Naive thymus-derived CD8-positive, alpha-beta T cell (primary cell): ENCODE measurements at regions not wholly inside any gene's neighbourhood (a gene's known extent, or its start where the extent isn't known, plus 50 kb on each side); places are given as distances from the start of the nearest gene placed in this dataset.

Experiments used
- ATAC-seq, 2 donors: fragments of 150-1000 bp; cut with Tn5 transposase in 1 of 2; sonication (Bioruptor Pico), chemical (Tn5 transposase) in 1 of 2; 1 replicate in 1 of 2; 2 replicates in 1 of 2; pipeline ENCODE4 v1.10.0; 2021; ENCODE audit warnings: mild to moderate bottlenecking in 2 of 2, moderate library complexity in 2 of 2
- POLR2A ChIA-PET: fragments of 350-600 bp; sonication (Branson Sonifier 250); formaldehyde crosslinking; loops from one replicate; lab custom pipeline; 2021; ENCODE audit warnings: antibody characterized with exemption; lab: Charles Lee
- DNase-seq, 10 donors: peaks; one replicate each; pipeline versions ENCODE4 v3.0.0 to v3.0.0-alpha.2; 2020 to 2022
- H3K27ac Mint-ChIP-seq, 10 donors: one replicate each; pipeline ENCODE4 v1.8.0; 2020 to 2022; ENCODE audit warnings: mild to moderate bottlenecking in 10 of 10, mixed read lengths in 10 of 10, moderate library complexity in 4 of 10, inconsistent platforms in 1 of 10
- H3K27me3 Mint-ChIP-seq, 5 donors: one replicate each; pipeline ENCODE4 v1.8.0; 2021 to 2022; ENCODE audit warnings: mixed read lengths in 5 of 5
- H3K36me3 Mint-ChIP-seq, 3 donors: one replicate each; pipeline ENCODE4 v1.8.0; 2020 to 2022; ENCODE audit warnings: mixed read lengths in 3 of 3, mild to moderate bottlenecking in 2 of 3, inconsistent platforms in 1 of 3
- H3K4me1 Mint-ChIP-seq, 4 donors: one replicate each; pipeline ENCODE4 v1.8.0; 2021 to 2022; ENCODE audit warnings: mixed read lengths in 4 of 4
- H3K4me3 Mint-ChIP-seq, 10 donors: one replicate each; pipeline ENCODE4 v1.8.0; 2020 to 2022; ENCODE audit warnings: mild to moderate bottlenecking in 10 of 10, mixed read lengths in 10 of 10, moderate library complexity in 6 of 10, inconsistent platforms in 1 of 10
- H3K9me3 Mint-ChIP-seq, 9 donors: one replicate each; pipeline ENCODE4 v1.8.0; 2020 to 2022; ENCODE audit warnings: mixed read lengths in 9 of 9, mild to moderate bottlenecking in 3 of 9, inconsistent platforms in 1 of 9, moderate library complexity in 1 of 9

DNA sequence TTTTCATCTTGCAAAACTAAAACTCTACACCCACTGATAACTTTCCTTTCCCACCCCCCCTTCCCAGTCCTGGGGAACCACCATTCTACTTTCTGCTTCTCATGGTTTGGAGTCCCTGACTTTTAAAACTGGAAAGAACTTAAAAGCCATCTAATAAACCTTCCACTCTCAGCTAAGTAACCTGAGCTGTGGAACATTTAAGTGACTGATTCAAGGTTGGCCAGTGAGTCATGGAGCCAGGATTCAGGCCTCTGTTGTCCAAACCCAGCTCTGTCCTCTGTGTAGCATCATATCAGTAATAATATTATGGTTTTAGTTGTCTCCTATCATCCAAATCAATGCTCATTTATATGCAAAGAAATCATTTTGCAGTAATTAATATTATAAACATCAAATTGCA, 176.0 kb upstream of the NT5E start:
- H3K4me3 Mint-ChIP-seq, result no peak overlapping the region
- no peaks in the 10 kb centered on the region for H3K36me3 Mint-ChIP-seq
- H3K27me3 Mint-ChIP-seq, result peaks cover 0 to 12% (median 2%) of the 10 kb centered on the region in 5 donors
- POLR2A ChIA-PET, result no interaction called here
- H3K4me1 Mint-ChIP-seq, result no peaks in the 10 kb centered on the region
- ATAC-seq, result no peak
- DNase-seq, result no peak
- peaks cover 0 to 12% (median 8%) of the 10 kb centered on the region in 9 donors for H3K9me3 Mint-ChIP-seq
- H3K27ac Mint-ChIP-seq, result no peak overlapping the region

DNA sequence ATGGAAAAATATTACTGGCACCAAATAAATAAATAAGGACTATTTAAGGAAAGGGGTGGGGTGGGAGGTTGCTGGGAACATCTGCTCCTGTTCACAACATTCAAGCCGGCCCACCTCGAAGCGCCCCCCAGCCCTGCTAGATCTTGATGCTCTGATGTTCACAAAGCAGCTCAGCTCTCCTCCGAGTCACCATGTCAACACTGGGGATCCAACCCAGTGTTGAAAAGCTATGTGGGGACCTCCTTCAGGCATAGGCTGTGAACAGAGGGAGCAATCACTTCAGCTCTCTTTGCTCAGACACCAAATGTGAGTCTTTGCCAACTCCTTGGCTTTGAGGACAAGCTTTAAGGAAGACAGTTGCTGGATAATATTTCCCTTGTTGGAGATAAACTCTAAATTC, 176.8 kb upstream of the NT5E start:
- peaks cover 0 to 15% (median 8%) of the 10 kb centered on the region in 9 donors for H3K9me3 Mint-ChIP-seq
- no peak overlapping the region for H3K4me3 Mint-ChIP-seq
- H3K27ac Mint-ChIP-seq, result no peak overlapping the region
- no peaks in the 10 kb centered on the region for H3K36me3 Mint-ChIP-seq
- ATAC-seq, result no peak
- POLR2A ChIA-PET, result no interaction called here
- DNase-seq, result no peak
- H3K27me3 Mint-ChIP-seq, result peaks cover 0 to 12% (median 3%) of the 10 kb centered on the region in 5 donors
- H3K4me1 Mint-ChIP-seq, result no peaks in the 10 kb centered on the region

DNA sequence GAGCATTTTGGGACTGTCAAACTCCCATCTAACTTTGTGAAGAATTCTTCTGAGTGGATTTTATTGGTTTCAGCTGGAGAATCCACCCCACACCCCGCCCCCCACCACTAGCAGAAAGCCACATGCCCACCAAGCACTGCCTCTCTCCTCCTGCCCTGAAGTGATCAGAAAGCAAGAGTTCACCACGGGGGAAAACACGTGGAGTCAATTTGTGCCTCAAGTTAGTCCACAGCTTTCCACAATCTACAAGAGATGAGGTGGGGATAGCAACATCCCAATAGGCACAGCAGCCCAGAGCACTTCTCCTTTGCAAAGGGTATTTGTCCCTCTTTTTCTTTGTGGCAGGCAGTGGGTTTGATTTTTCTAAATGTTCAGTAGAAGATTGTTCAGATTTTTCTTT, 177.3 kb upstream of the NT5E start:
- Mint-ChIP-seq H3K27me3 (peaks cover 0 to 14% (median 3%) of the 10 kb centered on the region in 5 donors), H3K27ac (no peak overlapping the region), H3K4me3 (no peak overlapping the region), H3K4me1 (no peaks in the 10 kb centered on the region), H3K36me3 (no peaks in the 10 kb centered on the region), H3K9me3 (peaks cover 0 to 20% (median 8%) of the 10 kb centered on the region in 9 donors)
- ATAC-seq (no peak), DNase-seq (no peak)
- POLR2A ChIA-PET, result no interaction called here

DNA sequence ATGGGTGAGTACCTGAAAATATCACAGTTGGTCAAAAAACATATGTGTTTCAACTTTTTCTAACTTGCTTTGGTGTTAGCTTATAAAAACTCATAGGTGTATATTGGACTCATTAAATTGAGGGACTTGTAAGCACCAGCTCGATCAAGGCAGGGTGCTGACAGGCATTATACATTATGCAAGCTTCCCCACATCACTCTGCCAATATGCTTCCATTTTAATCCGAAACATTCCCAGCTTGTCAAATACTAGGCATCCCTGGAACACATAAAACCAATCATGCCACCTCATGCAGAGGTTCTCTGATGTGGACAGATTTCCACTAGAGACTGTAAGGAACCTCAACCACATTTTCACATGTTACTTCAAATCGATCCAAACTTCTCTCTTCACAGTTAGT, 187.3 kb upstream of the NT5E start:
- ATAC-seq (no peak), DNase-seq (no peak)
- Mint-ChIP-seq H3K27me3 (peaks cover 0 to 16% (median 3%) of the 10 kb centered on the region in 5 donors), H3K4me3 (no peak overlapping the region), H3K4me1 (no peaks in the 10 kb centered on the region), H3K36me3 (peaks cover 0 to 3% (median 0%) of the 10 kb centered on the region in 3 donors), H3K27ac (no peak overlapping the region), H3K9me3 (peaks cover 0 to 24% (median 3%) of the 10 kb centered on the region in 9 donors)
- POLR2A ChIA-PET, result no interaction called here

DNA sequence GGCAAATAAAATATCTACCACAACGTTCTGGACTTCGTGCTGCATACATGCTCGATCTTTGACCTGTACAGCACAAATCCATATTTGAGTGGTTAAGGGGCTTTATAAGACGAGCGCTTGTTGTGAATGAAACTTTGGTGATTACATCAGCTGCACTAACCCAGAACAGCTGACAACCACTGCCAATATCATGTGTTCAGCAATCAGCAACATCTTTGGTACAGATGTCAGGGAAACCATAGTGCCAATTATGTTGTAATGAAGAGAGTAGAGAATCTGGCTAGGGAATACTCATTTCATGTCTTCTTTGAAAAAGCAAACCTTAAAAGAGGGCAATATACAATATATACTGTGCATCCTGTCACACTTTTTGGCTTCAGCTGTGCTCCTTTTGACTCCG, 188.6 kb upstream of the NT5E start:
- Mint-ChIP-seq H3K27ac (no peak overlapping the region), H3K27me3 (peaks cover 0 to 10% (median 6%) of the 10 kb centered on the region in 5 donors), H3K4me1 (no peaks in the 10 kb centered on the region), H3K36me3 (peaks cover 0 to 2% (median 0%) of the 10 kb centered on the region in 3 donors), H3K9me3 (peaks cover 0 to 24% (median 3%) of the 10 kb centered on the region in 9 donors), H3K4me3 (no peak overlapping the region)
- POLR2A ChIA-PET, result no interaction called here
- no peak for DNase-seq
- ATAC-seq, result no peak

DNA sequence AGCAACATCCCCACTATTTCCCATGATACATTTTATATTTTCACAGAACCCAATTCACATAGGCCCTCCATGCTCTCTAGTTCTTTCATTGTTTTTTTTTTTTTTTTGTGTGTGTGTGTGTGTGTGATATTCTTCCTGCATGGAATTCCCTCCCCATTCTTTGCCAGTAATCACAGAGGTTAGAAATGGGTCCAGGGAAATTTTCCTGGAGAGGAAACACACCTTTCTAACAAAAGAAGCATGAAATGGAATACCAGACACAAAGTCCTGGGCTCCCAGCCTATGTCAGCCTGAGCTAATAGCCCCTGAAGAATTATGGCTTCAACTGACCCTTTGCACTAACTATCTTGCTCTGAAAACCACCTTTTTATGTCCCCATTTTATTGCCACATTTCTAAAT, 194.2 kb upstream of the NT5E start:
- Mint-ChIP-seq H3K4me1 (no peaks in the 10 kb centered on the region), H3K27ac (no peak overlapping the region), H3K27me3 (peaks cover 9 to 23% (median 11%) of the 10 kb centered on the region in 5 donors), H3K4me3 (no peak overlapping the region), H3K9me3 (peaks cover 0 to 15% (median 7%) of the 10 kb centered on the region in 9 donors), H3K36me3 (peaks cover 0 to 9% (median 0%) of the 10 kb centered on the region in 3 donors)
- DNase-seq (no peak), ATAC-seq (no peak)
- POLR2A ChIA-PET, result no interaction called here

DNA sequence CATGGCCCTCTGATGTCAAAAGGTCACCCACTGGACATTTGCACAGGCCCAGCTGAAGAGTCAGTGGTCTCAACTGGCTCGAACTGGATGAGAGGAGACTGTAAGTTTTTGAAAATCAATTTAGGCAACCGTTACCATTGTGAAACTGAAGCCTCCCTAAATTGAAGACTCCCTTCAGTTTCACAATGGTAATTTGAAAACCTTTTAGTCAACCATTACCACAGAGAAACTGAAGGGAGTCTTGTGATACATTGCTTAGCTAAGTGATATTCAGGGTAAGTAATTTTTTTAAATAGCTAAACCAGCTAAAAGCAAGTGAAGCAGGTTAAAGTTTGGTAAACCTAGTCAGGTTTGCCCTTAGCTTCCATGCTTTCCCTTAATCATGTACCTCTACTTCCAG, 197.3 kb upstream of the NT5E start:
- no peak overlapping the region for H3K27ac Mint-ChIP-seq
- H3K4me1 Mint-ChIP-seq, result no peaks in the 10 kb centered on the region

DNA sequence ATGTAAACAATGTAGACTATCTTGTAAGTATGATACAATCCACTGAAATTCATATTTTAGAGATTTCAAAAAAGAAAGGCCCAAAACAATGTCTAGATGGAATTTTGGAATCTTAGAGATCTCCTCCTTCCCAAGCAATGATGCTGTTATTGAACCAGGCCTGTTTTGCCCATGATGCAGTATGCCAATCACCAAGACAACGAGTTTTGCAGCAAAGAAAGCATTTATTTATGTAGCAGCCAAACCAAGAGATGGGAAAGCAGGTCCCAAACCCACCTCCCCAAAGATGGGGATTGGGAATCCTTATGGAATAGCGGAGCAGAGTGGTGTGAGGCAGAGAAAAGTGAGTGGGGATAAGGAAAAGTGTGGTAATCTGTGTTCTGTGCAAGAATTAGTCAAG, 197.8 kb upstream of the NT5E start:
- DNase-seq, result no peak
- no peak overlapping the region for H3K4me3 Mint-ChIP-seq
- ATAC-seq, result no peak
- H3K27me3 Mint-ChIP-seq, result peaks cover 7 to 29% (median 11%) of the 10 kb centered on the region in 5 donors
- peaks cover 0 to 25% (median 11%) of the 10 kb centered on the region in 9 donors for H3K9me3 Mint-ChIP-seq
- H3K36me3 Mint-ChIP-seq, result peaks cover 0 to 15% (median 0%) of the 10 kb centered on the region in 3 donors
- POLR2A ChIA-PET, result no interaction called here
- H3K4me1 Mint-ChIP-seq, result no peaks in the 10 kb centered on the region
- no peak overlapping the region for H3K27ac Mint-ChIP-seq

More for the DNA sequence above, 197.3 kb upstream of the NT5E start:
- Mint-ChIP-seq H3K4me3 (no peak overlapping the region), H3K9me3 (peaks cover 0 to 21% (median 9%) of the 10 kb centered on the region in 9 donors), H3K36me3 (peaks cover 0 to 15% (median 0%) of the 10 kb centered on the region in 3 donors), H3K27me3 (peaks cover 9 to 29% (median 11%) of the 10 kb centered on the region in 5 donors)
- DNase-seq (no peak), ATAC-seq (no peak)
- POLR2A ChIA-PET, result no interaction called here

DNA sequence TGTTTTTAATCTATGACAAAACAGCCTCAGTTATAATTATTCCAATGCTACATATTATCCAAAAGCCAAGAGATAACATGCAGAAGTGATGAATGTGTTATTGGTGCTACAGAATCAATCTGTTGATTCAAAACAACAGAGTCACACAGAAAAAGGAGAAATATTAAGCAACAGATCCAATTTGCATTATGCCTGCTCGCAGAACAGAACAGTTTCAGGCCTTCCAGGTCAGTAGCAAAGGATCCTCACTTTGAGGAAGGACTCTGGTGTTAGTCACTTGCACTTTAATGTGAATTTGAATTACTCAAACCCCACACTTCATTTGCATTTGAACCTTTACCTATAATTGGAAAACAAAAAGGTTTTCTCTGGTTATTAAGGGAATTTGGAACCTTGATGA, 198.6 kb upstream of the NT5E start:
- POLR2A ChIA-PET, result no interaction called here
- no peak overlapping the region for H3K27ac Mint-ChIP-seq
- DNase-seq (no peak), ATAC-seq (no peak)
- H3K4me3 Mint-ChIP-seq, result no peak overlapping the region
- no peaks in the 10 kb centered on the region for H3K4me1 Mint-ChIP-seq
- peaks cover 0 to 29% (median 14%) of the 10 kb centered on the region in 9 donors for H3K9me3 Mint-ChIP-seq
- H3K27me3 Mint-ChIP-seq, result peaks cover 7 to 29% (median 9%) of the 10 kb centered on the region in 5 donors
- H3K36me3 Mint-ChIP-seq, result peaks cover 0 to 15% (median 0%) of the 10 kb centered on the region in 3 donors

DNA sequence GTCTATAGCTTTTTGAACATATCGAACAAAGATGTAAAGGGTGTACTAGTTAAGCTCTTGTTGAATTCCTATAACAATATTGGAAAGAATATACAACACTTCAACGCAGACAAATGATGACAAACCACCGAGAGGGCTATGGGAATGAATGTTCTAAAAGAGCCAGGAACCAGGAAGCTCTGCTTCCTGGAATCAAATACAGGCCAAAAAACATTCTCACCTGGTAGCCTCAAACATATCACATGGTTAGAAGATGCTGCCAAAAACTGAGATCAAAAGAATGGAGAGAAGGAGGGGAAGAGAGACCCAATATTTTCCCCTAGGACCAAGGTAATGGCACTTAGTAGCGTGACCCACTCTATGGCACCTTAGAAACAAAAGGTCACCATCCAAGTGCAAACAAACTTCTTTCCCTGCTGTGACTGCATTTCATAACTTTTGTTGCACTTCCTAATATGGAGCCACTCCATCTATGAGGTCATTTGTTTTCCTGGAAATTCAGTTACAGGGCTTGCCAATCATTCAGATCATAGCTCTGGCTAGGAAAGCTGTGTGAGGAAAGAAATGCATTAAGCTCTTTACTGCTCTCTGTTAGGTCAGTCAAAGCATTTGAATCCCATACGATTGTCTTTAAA, 199.2 kb upstream of the NT5E start:
- H3K4me1 Mint-ChIP-seq, result no peaks in the 10 kb centered on the region
- peaks cover 0 to 31% (median 14%) of the 10 kb centered on the region in 9 donors for H3K9me3 Mint-ChIP-seq
- H3K27ac Mint-ChIP-seq, result no peak overlapping the region
- peaks cover 0 to 15% (median 0%) of the 10 kb centered on the region in 3 donors for H3K36me3 Mint-ChIP-seq
- DNase-seq, result no peak
- no peak for ATAC-seq
- POLR2A ChIA-PET, result no interaction called here
- no peak overlapping the region for H3K4me3 Mint-ChIP-seq
- peaks cover 7 to 23% (median 9%) of the 10 kb centered on the region in 5 donors for H3K27me3 Mint-ChIP-seq

DNA sequence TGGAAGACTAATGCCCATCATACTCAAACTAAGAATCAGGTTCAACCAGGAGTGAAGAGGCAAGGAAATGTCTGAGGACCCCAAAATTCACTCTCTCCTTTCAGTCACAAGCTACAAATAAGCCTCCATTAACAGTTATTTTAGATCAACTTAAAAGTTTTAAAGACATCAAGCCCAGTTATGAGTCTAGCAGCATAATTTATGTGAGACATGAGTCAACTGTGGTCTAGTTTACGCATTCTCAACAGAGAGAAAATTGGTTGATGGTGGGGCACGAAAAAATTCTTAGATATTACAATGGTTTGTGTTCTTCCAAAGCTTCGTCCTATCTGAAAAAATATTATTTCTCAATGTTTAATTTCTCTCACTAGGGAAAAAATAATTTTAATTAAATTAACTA, 204.9 kb upstream of the NT5E start:
- ATAC-seq (no peak), DNase-seq (no peak)
- POLR2A ChIA-PET, result no interaction called here
- Mint-ChIP-seq H3K27ac (no peak overlapping the region), H3K27me3 (peaks cover 0 to 7% (median 2%) of the 10 kb centered on the region in 5 donors), H3K36me3 (peaks cover 0 to 6% (median 0%) of the 10 kb centered on the region in 3 donors), H3K4me3 (no peak overlapping the region), H3K9me3 (peaks cover 0 to 17% (median 7%) of the 10 kb centered on the region in 9 donors), H3K4me1 (no peaks in the 10 kb centered on the region)

DNA sequence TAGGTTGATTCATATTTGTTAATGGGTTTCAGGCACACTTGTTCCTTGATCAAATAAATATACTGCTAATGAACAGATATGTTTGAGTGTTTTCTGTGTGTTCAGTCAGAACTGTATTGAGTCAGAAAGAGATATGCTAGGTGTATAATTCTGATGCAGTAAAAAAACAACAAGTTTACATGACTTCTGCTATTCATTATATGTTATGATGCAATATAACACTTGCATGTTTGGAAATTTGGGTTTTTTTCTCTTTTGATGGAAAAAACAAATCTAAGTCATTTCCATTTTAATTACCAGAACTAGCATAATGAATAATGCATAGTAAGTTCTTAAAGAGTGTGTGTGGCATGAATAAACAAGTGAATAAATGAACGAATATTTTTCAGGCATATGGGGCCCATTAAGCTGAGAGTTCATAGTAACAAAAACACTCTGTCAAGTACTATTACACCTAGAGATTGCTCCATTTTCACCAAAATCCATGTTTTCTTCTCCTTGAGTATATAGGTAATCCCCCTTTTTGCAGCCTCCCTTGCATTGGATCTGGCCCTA, 208.3 kb upstream of the NT5E start:
- Mint-ChIP-seq H3K4me3 (no peak overlapping the region), H3K36me3 (no peaks in the 10 kb centered on the region), H3K4me1 (no peaks in the 10 kb centered on the region), H3K9me3 (peaks cover 0 to 3% (median 0%) of the 10 kb centered on the region in 9 donors), H3K27ac (no peak overlapping the region), H3K27me3 (peaks cover 0 to 5% (median 0%) of the 10 kb centered on the region in 5 donors)
- no peak for ATAC-seq
- POLR2A ChIA-PET, result no interaction called here
- no peak for DNase-seq

DNA sequence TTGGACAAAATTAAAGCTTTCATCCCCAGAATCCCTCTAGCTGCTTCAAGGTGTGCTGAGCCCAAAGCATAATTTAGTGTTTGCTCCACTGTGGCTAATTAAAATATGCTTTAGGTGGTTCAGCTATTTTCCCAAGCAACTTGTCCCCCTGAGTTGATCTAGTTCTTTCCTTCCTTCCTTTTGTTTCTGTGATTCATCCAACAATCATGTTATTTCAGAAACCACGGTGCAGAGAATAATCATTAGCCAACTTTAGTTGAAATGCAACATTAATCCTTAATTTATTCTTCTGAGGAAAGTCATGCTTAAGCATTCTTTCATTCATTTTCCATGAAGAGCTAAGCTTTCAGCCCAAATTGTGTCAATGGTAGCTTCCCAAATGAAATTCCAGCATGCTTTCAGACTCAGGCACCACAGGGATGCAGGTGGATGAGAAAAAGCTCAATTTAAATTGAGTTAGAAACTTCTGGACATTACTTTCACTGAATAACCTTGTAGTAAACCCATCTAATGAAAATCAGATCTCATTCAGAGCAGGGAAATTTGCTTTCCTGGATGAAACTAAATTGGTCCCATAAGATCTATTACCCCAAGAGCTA, 209.0 kb upstream of the NT5E start:
- ATAC-seq (no peak), DNase-seq (no peak)
- Mint-ChIP-seq H3K4me1 (no peaks in the 10 kb centered on the region), H3K27me3 (peaks cover 0 to 10% (median 0%) of the 10 kb centered on the region in 5 donors), H3K4me3 (no peak overlapping the region), H3K36me3 (no peaks in the 10 kb centered on the region), H3K27ac (no peak overlapping the region), H3K9me3 (no peaks in the 10 kb centered on the region)
- POLR2A ChIA-PET, result no interaction called here
